Stimulated activated CD4-positive, alpha-beta T cell treated with anti-CD3 and anti-CD28 coated beads, Interleukin-15, amount 100 ng/mL, for 48 hours (primary cell): ENCODE measurements at regions not wholly inside any gene's neighbourhood (a gene's known extent, or its start where the extent isn't known, plus 50 kb on each side); places are given as distances from the start of the nearest gene placed in this dataset.

Experiments
- DNase-seq, 2 donors: peaks; one replicate each; pipeline ENCODE4 v3.0.0-alpha.2; 2020; ENCODE audit warnings: low read depth in 2 of 2

- no peak for DNase-seq
Measured at GRCh38 chr3:30206051-30206450, 400.4 kb upstream of the TGFBR2 start.

- DNase-seq, result no peak
Measured at GRCh38 chr3:30221619-30222018, 384.8 kb upstream of the TGFBR2 start.

GRCh38 chr3:30222441-30222840 lies 384.0 kb upstream of the TGFBR2 start:
- DNase-seq, result no peak

- DNase-seq, result no peak
Measured at GRCh38 chr3:30225021-30225420, 381.4 kb upstream of the TGFBR2 start.

- DNase-seq, result no peak
Measured at GRCh38 chr3:30226601-30227151, 379.7 kb upstream of the TGFBR2 start.

GRCh38 chr3:30227571-30228301 lies 378.7 kb upstream of the TGFBR2 start:
- DNase-seq, result no peak

GRCh38 chr3:30228302-30228631 lies 378.1 kb upstream of the TGFBR2 start:
- DNase-seq, result no peak

- DNase-seq, result no peak
Measured at GRCh38 chr3:30231277-30232141, 374.9 kb upstream of the TGFBR2 start.

GRCh38 chr3:30232142-30232541 lies 374.3 kb upstream of the TGFBR2 start:
- DNase-seq, result no peak

- DNase-seq, result no peak
Measured at GRCh38 chr3:30233913-30234646, 372.3 kb upstream of the TGFBR2 start.

- DNase-seq, result no peak
Measured at GRCh38 chr3:30236011-30236410, 370.4 kb upstream of the TGFBR2 start.

GRCh38 chr3:30241721-30242120 lies 364.7 kb upstream of the TGFBR2 start:
- no peak for DNase-seq

- no peak for DNase-seq
Measured at GRCh38 chr3:30245858-30246622, 360.4 kb upstream of the TGFBR2 start.

GRCh38 chr3:30248423-30248822 lies 358.0 kb upstream of the TGFBR2 start:
- DNase-seq, result no peak

- no peak for DNase-seq
Measured at GRCh38 chr3:30252474-30252873, 353.9 kb upstream of the TGFBR2 start.

- DNase-seq, result no peak
Measured at GRCh38 chr3:30253832-30254231, 352.6 kb upstream of the TGFBR2 start.

- DNase-seq, result no peak
Measured at GRCh38 chr3:30256474-30256873, 349.9 kb upstream of the TGFBR2 start.

- no peak for DNase-seq
Measured at GRCh38 chr3:30258426-30259392, 347.7 kb upstream of the TGFBR2 start.

GRCh38 chr3:30259730-30260129 lies 346.7 kb upstream of the TGFBR2 start:
- DNase-seq, result no peak

- no peak for DNase-seq
Measured at GRCh38 chr3:30260762-30261161, 345.6 kb upstream of the TGFBR2 start.
